Smooth muscle cell (in vitro differentiated cells): ENCODE measurements at regions not wholly inside any gene's neighbourhood (a gene's known extent, or its start where the extent isn't known, plus 50 kb on each side); places are given as distances from the start of the nearest gene placed in this dataset.
A peak's percentile ranks its signal among the peaks of the same experiment; 100 is the strongest.

ENCODE experiments used
- DNase-seq: peaks from one replicate; lab custom pipeline; 2025; ENCODE audit not compliant: unreplicated experiment; lab: John Stamatoyannopoulos, UW
- H2AFZ ChIP-seq: fragments of 200-600 bp; sonication (generic); 2 replicates; pipeline ENCODE4 v1.6.0; 2016; ENCODE audit warnings: antibody characterized with exemption, low read depth, mild to moderate bottlenecking
- H3F3A ChIP-seq: fragments of 200-600 bp; sonication (generic); 2 replicates; pipeline ENCODE4 v1.6.0; 2017; ENCODE audit warnings: antibody characterized with exemption, low read depth
- H3K27ac ChIP-seq: fragments of 200-600 bp; sonication (generic); 2 replicates; pipeline ENCODE4 v1.5.1; 2016; ENCODE audit warnings: low read depth, mild to moderate bottlenecking
- H3K27me3 ChIP-seq: fragments of 200-600 bp; sonication (generic); 2 replicates; pipeline ENCODE4 v1.6.1; 2016; ENCODE audit warnings: low read depth, mild to moderate bottlenecking
- H3K36me3 ChIP-seq: fragments of 200-600 bp; sonication (generic); 2 replicates; pipeline ENCODE4 v1.5.1; 2016; ENCODE audit warnings: low read depth
- H3K4me1 ChIP-seq: fragments of 200-600 bp; sonication (generic); 2 replicates; pipeline ENCODE4 v1.5.1; 2016; ENCODE audit warnings: low read depth
- H3K4me2 ChIP-seq: fragments of 200-600 bp; sonication (generic); 2 replicates; pipeline ENCODE4 v1.6.0; 2016; ENCODE audit warnings: mild to moderate bottlenecking
- H3K4me3 ChIP-seq: fragments of 200-600 bp; sonication (generic); 2 replicates; pipeline ENCODE4 v1.5.1; 2016; ENCODE audit warnings: mild to moderate bottlenecking
- H3K79me2 ChIP-seq: fragments of 200-600 bp; sonication (generic); 2 replicates; pipeline ENCODE4 v1.6.0; 2016; ENCODE audit warnings: low read depth, mild to moderate bottlenecking
- H3K9ac ChIP-seq: fragments of 200-600 bp; sonication (generic); 2 replicates; pipeline ENCODE4 v1.6.0; 2016; ENCODE audit warnings: low read depth
- H3K9me3 ChIP-seq: fragments of 200-600 bp; sonication (generic); replicated peaks from 2 replicates; pipeline ENCODE4 v1.5.1; 2016; ENCODE audit warnings: low read depth
- H4K20me1 ChIP-seq: fragments of 200-600 bp; sonication (generic); 2 replicates; pipeline ENCODE4 v1.6.0; 2016; ENCODE audit warnings: low read depth
- CTCF ChIP-seq: fragments of 200-600 bp; sonication (generic); IDR thresholded peaks from 2 replicates; pipeline ENCODE4 v1.5.1; 2017; ENCODE audit warnings: borderline replicate concordance, mild to moderate bottlenecking, antibody characterized with exemption; ENCODE audit not compliant: insufficient read depth, poor library complexity, severe bottlenecking
- WGBS: methylation state at CpG from one replicate; pipeline ENCODE4 v1.1.7; 2016; ENCODE audit warnings: low lambda C conversion rate; 5-methylcytosine and 5-hydroxymethylcytosine counted together

GRCh38 chr3:89851974-89852621 is 744.7 kb downstream of the EPHA3 start:
- Histone ChIP-seq H3K9me3 (no peaks in the 10 kb centered on the region), H4K20me1 (no peaks in the 10 kb centered on the region), H3K79me2 (no peaks in the 10 kb centered on the region), H3F3A (no peaks in the 10 kb centered on the region), H3K9ac (no peak overlapping the region), H3K4me3 (no peak overlapping the region), H3K27me3 (no peaks in the 10 kb centered on the region), H2AFZ (peak overlapping the region; percentile 42), H3K36me3 (no peaks in the 10 kb centered on the region), H3K27ac (no peak overlapping the region), H3K4me1 (no peaks in the 10 kb centered on the region), H3K4me2 (peak overlapping the region; percentile 55)
- WGBS: 4% methylated on average over 9 of the region's 9 CpGs
- peak; percentile 6 for DNase-seq
- peak; percentile 77 for TF ChIP-seq CTCF

GRCh38 chr3:89859757-89860156 is 752.3 kb downstream of the EPHA3 start:
- no peaks in the 10 kb centered on the region for H3K9me3 ChIP-seq
- no peak overlapping the region for H3K27ac ChIP-seq
- H3K4me1 ChIP-seq: peaks cover 2% of the 10 kb centered on the region
- H3K4me2 ChIP-seq: no peak overlapping the region
- no peak overlapping the region for H3K4me3 ChIP-seq
- H3K79me2 ChIP-seq: no peaks in the 10 kb centered on the region
- H2AFZ ChIP-seq: no peak overlapping the region
- TF ChIP-seq CTCF: no peak
- no peaks in the 10 kb centered on the region for H3K27me3 ChIP-seq
- H3K36me3 ChIP-seq: no peaks in the 10 kb centered on the region
- H3F3A ChIP-seq: no peaks in the 10 kb centered on the region
- no peak overlapping the region for H3K9ac ChIP-seq
- WGBS: 92% methylated on average over 2 of the region's 2 CpGs
- no peak for DNase-seq
- H4K20me1 ChIP-seq: no peaks in the 10 kb centered on the region

- DNase-seq: no peak
- H3K79me2 ChIP-seq: no peaks in the 10 kb centered on the region
- TF ChIP-seq CTCF: no peak
- no peaks in the 10 kb centered on the region for H3K27me3 ChIP-seq
- no peaks in the 10 kb centered on the region for H4K20me1 ChIP-seq
- no peak overlapping the region for H3K4me3 ChIP-seq
- H3K27ac ChIP-seq: no peak overlapping the region
- whole genome bisulfite sequencing: 88% methylated on average over 1 of the region's 1 CpG
- H2AFZ ChIP-seq: no peak overlapping the region
- no peak overlapping the region for H3K4me2 ChIP-seq
- no peaks in the 10 kb centered on the region for H3K4me1 ChIP-seq
- no peak overlapping the region for H3K9ac ChIP-seq
- no peaks in the 10 kb centered on the region for H3K9me3 ChIP-seq
- no peaks in the 10 kb centered on the region for H3F3A ChIP-seq
- H3K36me3 ChIP-seq: no peaks in the 10 kb centered on the region
These were observed 759.9 kb downstream of the EPHA3 start for GRCh38 chr3:89867286-89867685.

GRCh38 chr3:89876116-89876515 is 768.7 kb downstream of the EPHA3 start:
- no peak for DNase-seq
- Histone ChIP-seq H3K4me3 (no peak overlapping the region), H3K9me3 (no peaks in the 10 kb centered on the region), H3K79me2 (no peaks in the 10 kb centered on the region), H3K4me1 (no peaks in the 10 kb centered on the region), H3K36me3 (no peaks in the 10 kb centered on the region), H3K4me2 (no peak overlapping the region), H3K27me3 (no peaks in the 10 kb centered on the region), H3F3A (no peaks in the 10 kb centered on the region), H3K27ac (no peak overlapping the region), H4K20me1 (no peaks in the 10 kb centered on the region), H3K9ac (no peak overlapping the region), H2AFZ (no peak overlapping the region)
- 97% methylated on average over 3 of the region's 3 CpGs for whole genome bisulfite sequencing
- TF ChIP-seq CTCF: no peak
